ENCODE measurements at regions not wholly inside any gene's neighbourhood (a gene's known extent, or its start where the extent isn't known, plus 50 kb on each side); places are given as distances from the start of the nearest gene placed in this dataset.

DNA sequence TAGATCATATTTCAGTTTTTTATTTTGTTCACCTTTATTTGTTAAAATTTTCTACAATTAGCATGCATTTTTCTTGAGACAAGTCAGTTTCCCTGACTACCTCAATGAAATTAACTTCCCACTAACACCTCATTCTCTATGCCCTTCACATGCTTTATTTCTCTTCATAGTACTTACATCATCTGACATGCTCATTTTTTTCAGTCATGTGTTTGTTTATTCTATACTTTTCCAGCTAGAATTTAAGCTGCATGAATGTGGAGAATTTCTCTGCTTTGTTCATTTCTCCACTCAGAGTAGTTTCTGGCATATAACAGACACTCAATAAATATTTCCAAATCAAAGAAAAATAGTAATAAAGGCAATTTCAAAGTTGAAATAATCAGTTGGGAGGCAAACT, 78.9 kb upstream of the SCN7A start:
- TF ChIP-seq, protein P1, sequence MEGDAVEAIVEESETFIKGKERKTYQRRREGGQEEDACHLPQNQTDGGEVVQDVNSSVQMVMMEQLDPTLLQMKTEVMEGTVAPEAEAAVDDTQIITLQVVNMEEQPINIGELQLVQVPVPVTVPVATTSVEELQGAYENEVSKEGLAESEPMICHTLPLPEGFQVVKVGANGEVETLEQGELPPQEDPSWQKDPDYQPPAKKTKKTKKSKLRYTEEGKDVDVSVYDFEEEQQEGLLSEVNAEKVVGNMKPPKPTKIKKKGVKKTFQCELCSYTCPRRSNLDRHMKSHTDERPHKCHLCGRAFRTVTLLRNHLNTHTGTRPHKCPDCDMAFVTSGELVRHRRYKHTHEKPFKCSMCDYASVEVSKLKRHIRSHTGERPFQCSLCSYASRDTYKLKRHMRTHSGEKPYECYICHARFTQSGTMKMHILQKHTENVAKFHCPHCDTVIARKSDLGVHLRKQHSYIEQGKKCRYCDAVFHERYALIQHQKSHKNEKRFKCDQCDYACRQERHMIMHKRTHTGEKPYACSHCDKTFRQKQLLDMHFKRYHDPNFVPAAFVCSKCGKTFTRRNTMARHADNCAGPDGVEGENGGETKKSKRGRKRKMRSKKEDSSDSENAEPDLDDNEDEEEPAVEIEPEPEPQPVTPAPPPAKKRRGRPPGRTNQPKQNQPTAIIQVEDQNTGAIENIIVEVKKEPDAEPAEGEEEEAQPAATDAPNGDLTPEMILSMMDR (IDR thresholded peaks at IDR 0.05), result no peak
- no peak for TF ChIP-seq POLR2A (IDR thresholded peaks at IDR 0.05)
